ENCODE measurements at regions not wholly inside any gene's neighbourhood (a gene's known extent, or its start where the extent isn't known, plus 50 kb on each side); places are given as distances from the start of the nearest gene placed in this dataset.

- ATAC-seq (ENCODE audit: low read depth) = no peak
- ChIA-PET POLR2A (no interaction called here), CTCF (no interaction called here)
- Mint-ChIP-seq H3K4me3 (no peak overlapping the region), H3K36me3 (ENCODE audit: low read depth) (no peaks in the 10 kb centered on the region), H3K27me3 (peaks cover 33% of the 10 kb centered on the region), H3K27ac (no peak overlapping the region), H3K4me1 (no peaks in the 10 kb centered on the region), H3K9me3 (no peaks in the 10 kb centered on the region)
- TF ChIP-seq, protein P1, sequence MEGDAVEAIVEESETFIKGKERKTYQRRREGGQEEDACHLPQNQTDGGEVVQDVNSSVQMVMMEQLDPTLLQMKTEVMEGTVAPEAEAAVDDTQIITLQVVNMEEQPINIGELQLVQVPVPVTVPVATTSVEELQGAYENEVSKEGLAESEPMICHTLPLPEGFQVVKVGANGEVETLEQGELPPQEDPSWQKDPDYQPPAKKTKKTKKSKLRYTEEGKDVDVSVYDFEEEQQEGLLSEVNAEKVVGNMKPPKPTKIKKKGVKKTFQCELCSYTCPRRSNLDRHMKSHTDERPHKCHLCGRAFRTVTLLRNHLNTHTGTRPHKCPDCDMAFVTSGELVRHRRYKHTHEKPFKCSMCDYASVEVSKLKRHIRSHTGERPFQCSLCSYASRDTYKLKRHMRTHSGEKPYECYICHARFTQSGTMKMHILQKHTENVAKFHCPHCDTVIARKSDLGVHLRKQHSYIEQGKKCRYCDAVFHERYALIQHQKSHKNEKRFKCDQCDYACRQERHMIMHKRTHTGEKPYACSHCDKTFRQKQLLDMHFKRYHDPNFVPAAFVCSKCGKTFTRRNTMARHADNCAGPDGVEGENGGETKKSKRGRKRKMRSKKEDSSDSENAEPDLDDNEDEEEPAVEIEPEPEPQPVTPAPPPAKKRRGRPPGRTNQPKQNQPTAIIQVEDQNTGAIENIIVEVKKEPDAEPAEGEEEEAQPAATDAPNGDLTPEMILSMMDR (IDR thresholded peaks at IDR 0.05) = no peak
- no peak for DNase-seq
- intact Hi-C loops (cut with micrococcal nuclease) = no loop called here
Observed at GRCh38 chr3:127424766-127425504, 137.1 kb upstream of the PRR20G start.

- no peaks in the 10 kb centered on the region for H3K9me3 Mint-ChIP-seq
Observed at GRCh38 chr3:127423856-127424765, 136.3 kb upstream of the PRR20G start.

GRCh38 chr3:127422663-127423375 lies 135.0 kb upstream of the PRR20G start:
- DNase-seq = no peak
- ChIA-PET CTCF (no interaction called here), POLR2A (no interaction called here)
- H3K4me3 Mint-ChIP-seq = no peak overlapping the region
- H3K27ac Mint-ChIP-seq = no peak overlapping the region
- intact Hi-C loops (cut with micrococcal nuclease) = no loop called here
- TF ChIP-seq, protein P1 (IDR thresholded peaks at IDR 0.05) = no peak
- no peak for ATAC-seq (ENCODE audit: low read depth)
- no peaks in the 10 kb centered on the region for H3K4me1 Mint-ChIP-seq
- peaks cover 30% of the 10 kb centered on the region for H3K27me3 Mint-ChIP-seq
- H3K9me3 Mint-ChIP-seq = no peaks in the 10 kb centered on the region
- H3K36me3 Mint-ChIP-seq (ENCODE audit: low read depth) = no peaks in the 10 kb centered on the region

More at GRCh38 chr3:127423856-127424765, 136.3 kb upstream of the PRR20G start:
- Mint-ChIP-seq H3K27me3 (peaks cover 31% of the 10 kb centered on the region), H3K4me3 (no peak overlapping the region), H3K27ac (no peak overlapping the region), H3K36me3 (ENCODE audit: low read depth) (no peaks in the 10 kb centered on the region), H3K4me1 (no peaks in the 10 kb centered on the region)
- ChIA-PET CTCF (no interaction called here), POLR2A (no interaction called here)
- TF ChIP-seq, protein P1 (IDR thresholded peaks at IDR 0.05) = no peak
- intact Hi-C loops (cut with micrococcal nuclease) = no loop called here
- ATAC-seq (ENCODE audit: low read depth) (no peak), DNase-seq (no peak)

GRCh38 chr3:127421943-127422662 lies 134.3 kb upstream of the PRR20G start:
- intact Hi-C loops (cut with micrococcal nuclease) = no loop called here
- ATAC-seq (ENCODE audit: low read depth) (no peak), DNase-seq (no peak)
- no peaks in the 10 kb centered on the region for H3K36me3 Mint-ChIP-seq (ENCODE audit: low read depth)
- POLR2A ChIA-PET = no interaction called here
- TF ChIP-seq, protein P1 (IDR thresholded peaks at IDR 0.05) = no peak
- no peaks in the 10 kb centered on the region for H3K4me1 Mint-ChIP-seq
- no peak overlapping the region for H3K4me3 Mint-ChIP-seq
- H3K27ac Mint-ChIP-seq = no peak overlapping the region
- H3K27me3 Mint-ChIP-seq = peaks cover 27% of the 10 kb centered on the region
- no peaks in the 10 kb centered on the region for H3K9me3 Mint-ChIP-seq
- CTCF ChIA-PET = no interaction called here

All from activated B cell treated with CpG ODN at 0.5 μM for 24 hours (primary cell).